A549 (cell line): ENCODE measurements at regions not wholly inside any gene's neighbourhood (a gene's known extent, or its start where the extent isn't known, plus 50 kb on each side); places are given as distances from the start of the nearest gene placed in this dataset.

Experiments used
- ATAC-seq, 2 experiments: fragments of 200-7000 bp in 1 of 2; fragments of >200 bp in 1 of 2; cut with Nextera tagmentation in 1 of 2; cut with Tn5 transposase in 1 of 2; 3 replicates each; pipeline versions ENCODE4 v1.8.0 to v1.9.1; 2018 to 2020; ENCODE audit warnings: mild to moderate bottlenecking in 1 of 2, moderate library complexity in 1 of 2
- CTCF ChIA-PET: fragments of 300-600 bp; sonication (Branson Sonifier 250); formaldehyde crosslinking; extraction: SDS; loops from one replicate; lab custom pipeline; 2021; ENCODE audit warnings: antibody characterized with exemption, inconsistent platforms; lab: Yijun Ruan, JAX
- POLR2A ChIA-PET: fragments of 350-600 bp; formaldehyde crosslinking; extraction: SDS; loops from one replicate; lab custom pipeline; 2021; ENCODE audit warnings: antibody characterized with exemption, inconsistent platforms; lab: Yijun Ruan, JAX
- DNase-seq, 2 experiments: peaks; one replicate each; pipeline versions ENCODE4 v3.0.0 to v3.0.0-alpha.2; 2011 to 2016; ENCODE audit warnings: low read depth in 1 of 2, low spot score in 1 of 2
- FAIRE-seq: peaks from 2 replicates; lab custom pipeline; 2011; peaks lifted over from hg19 to GRCh38; lab: Jason Lieb, UNC
- H3K27ac ChIP-seq, 2 experiments: fragments of >200 bp; sonication (Bioruptor Twin); formaldehyde crosslinking; 3 replicates each; pipeline ENCODE4 v1.5.1; 2016 to 2017
- H3K4me1 ChIP-seq: fragments of >200 bp; sonication (Bioruptor Twin); formaldehyde crosslinking; 3 replicates; pipeline ENCODE4 v1.6.1; 2016
- H3K4me2 ChIP-seq: fragments of >200 bp; sonication (Bioruptor Twin); formaldehyde crosslinking; 3 replicates; pipeline ENCODE4 v1.6.1; 2016
- H3K4me3 ChIP-seq: fragments of >200 bp; sonication (Bioruptor Twin); formaldehyde crosslinking; 3 replicates; pipeline ENCODE4 v1.5.1; 2016
- H3K9me3 ChIP-seq: fragments of >200 bp; sonication (Bioruptor Twin); formaldehyde crosslinking; 3 replicates; pipeline ENCODE4 v1.6.1; 2016
- CHD4 ChIP-seq: fragments of 200-600 bp; sonication (generic); IDR thresholded peaks from 2 replicates; pipeline ENCODE4 v1.6.1; 2016; ENCODE audit warnings: antibody characterized with exemption, mild to moderate bottlenecking, borderline replicate concordance
- EHMT2 ChIP-seq: fragments of 200-600 bp; sonication (generic); IDR thresholded peaks from 2 replicates; pipeline ENCODE4 v1.6.1; 2016; ENCODE audit warnings: antibody characterized with exemption, low read depth, mild to moderate bottlenecking, moderate library complexity
- EP300 ChIP-seq, 2 experiments: fragments of >200 bp; sonication (Bioruptor Twin); formaldehyde crosslinking; IDR thresholded peaks; 2 replicates in 1 of 2; 3 replicates in 1 of 2; pipeline ENCODE4 v1.6.1; 2016 to 2017
- FOXS1 ChIP-seq: fragments of 250-450 bp; sonication (Bioruptor Pico); IDR thresholded peaks from 2 replicates; pipeline ENCODE4 v1.5.0; 2020; ENCODE audit warnings: mild to moderate bottlenecking, moderate library complexity
- HOXB13 ChIP-seq: fragments of 250-450 bp; sonication (Bioruptor Pico); IDR thresholded peaks from 2 replicates; pipeline ENCODE4 v1.5.0; 2020; ENCODE audit warnings: low read depth, mild to moderate bottlenecking, moderate library complexity
- HOXB5 ChIP-seq: fragments of 250-450 bp; sonication (Bioruptor Pico); IDR thresholded peaks from 2 replicates; pipeline ENCODE4 v1.5.0; 2020; ENCODE audit warnings: mild to moderate bottlenecking, moderate library complexity
- JUNB ChIP-seq: fragments of >200 bp; sonication (Bioruptor Twin); formaldehyde crosslinking; IDR thresholded peaks from 2 replicates; pipeline ENCODE4 v1.6.1; 2016
- KDM1A ChIP-seq: fragments of 200-600 bp; sonication (generic); IDR thresholded peaks from 2 replicates; pipeline ENCODE4 v1.6.1; 2016; ENCODE audit warnings: low read depth, mild to moderate bottlenecking
- KDM5A ChIP-seq: fragments of 200-600 bp; sonication (generic); IDR thresholded peaks from 2 replicates; pipeline ENCODE4 v1.6.1; 2016; ENCODE audit warnings: antibody characterized with exemption, mild to moderate bottlenecking
- NFE2L2 ChIP-seq: fragments of 150-350 bp; conservative IDR thresholded peaks from 2 replicates; pipeline ENCODE4 v1.6.1; 2014; ENCODE audit warnings: low read length
- NPAS2 ChIP-seq: fragments of 250-450 bp; sonication (Bioruptor Pico); IDR thresholded peaks from 2 replicates; pipeline ENCODE4 v1.8.0; 2022; ENCODE audit warnings: mild to moderate bottlenecking, moderate library complexity, borderline replicate concordance
- POLR2A ChIP-seq: IDR thresholded peaks from 2 replicates; pipeline ENCODE4 v1.6.1; 2012; ENCODE audit warnings: mild to moderate bottlenecking, low read length
- RFX5 ChIP-seq: fragments of 450-650 bp; IDR thresholded peaks from 2 replicates; pipeline ENCODE4 v1.7.1; 2014; ENCODE audit warnings: antibody characterized with exemption, mild to moderate bottlenecking, moderate library complexity
- ZFP36 ChIP-seq: fragments of 450-650 bp; IDR thresholded peaks from 2 replicates; pipeline ENCODE4 v1.6.1; 2014; ENCODE audit warnings: borderline replicate concordance; ENCODE audit not compliant: partially characterized antibody
- ZNF302 ChIP-seq: fragments of 250-450 bp; sonication (Bioruptor Pico); IDR thresholded peaks from 2 replicates; pipeline ENCODE4 v1.9.0; 2021; ENCODE audit warnings: inconsistent platforms, mild to moderate bottlenecking, moderate library complexity
- ZSCAN20 ChIP-seq: fragments of 250-450 bp; sonication (Bioruptor Pico); IDR thresholded peaks from 2 replicates; pipeline ENCODE4 v1.8.0; 2022; ENCODE audit warnings: mild to moderate bottlenecking, moderate library complexity
- WGBS: methylation state at CpG from one replicate; pipeline ENCODE4 v1.1.6; 2017; ENCODE audit errors: missing lambda C conversion rate; 5-methylcytosine and 5-hydroxymethylcytosine counted together
- TF ChIP-seq, protein P1 (sequence below): fragments of >200 bp; sonication (Bioruptor Twin); formaldehyde crosslinking; IDR thresholded peaks from 2 replicates; pipeline ENCODE4 v1.6.1; 2016
- TF ChIP-seq, protein P2 (sequence below): IDR thresholded peaks from 2 replicates; pipeline ENCODE4 v1.6.1; 2012; ENCODE audit warnings: low read depth, borderline replicate concordance
- TF ChIP-seq, protein P3 (sequence below): fragments of 450-650 bp; IDR thresholded peaks from 2 replicates; pipeline ENCODE4 v1.6.1; 2014; ENCODE audit warnings: antibody characterized with exemption
- TF ChIP-seq, protein P4 (sequence below): fragments of 200-600 bp; sonication (generic); IDR thresholded peaks from 2 replicates; pipeline ENCODE4 v1.6.1; 2016; ENCODE audit warnings: antibody characterized with exemption, mild to moderate bottlenecking, moderate library complexity
- TF ChIP-seq, protein P5 (sequence below): fragments of >200 bp; sonication (Bioruptor Twin); formaldehyde crosslinking; IDR thresholded peaks from 3 replicates; pipeline ENCODE4 v1.5.1; 2016
- TF ChIP-seq, protein P6 (sequence below): fragments of 250-450 bp; sonication (Bioruptor Pico); IDR thresholded peaks from 2 replicates; pipeline ENCODE4 v1.5.0; 2021; ENCODE audit warnings: mild to moderate bottlenecking, moderate library complexity, borderline replicate concordance
- TF ChIP-seq, protein P7 (sequence below): fragments of 150-350 bp; IDR thresholded peaks from 2 replicates; pipeline ENCODE4 v1.6.1; 2014; ENCODE audit warnings: low read depth, mild to moderate bottlenecking, low read length

DNA sequence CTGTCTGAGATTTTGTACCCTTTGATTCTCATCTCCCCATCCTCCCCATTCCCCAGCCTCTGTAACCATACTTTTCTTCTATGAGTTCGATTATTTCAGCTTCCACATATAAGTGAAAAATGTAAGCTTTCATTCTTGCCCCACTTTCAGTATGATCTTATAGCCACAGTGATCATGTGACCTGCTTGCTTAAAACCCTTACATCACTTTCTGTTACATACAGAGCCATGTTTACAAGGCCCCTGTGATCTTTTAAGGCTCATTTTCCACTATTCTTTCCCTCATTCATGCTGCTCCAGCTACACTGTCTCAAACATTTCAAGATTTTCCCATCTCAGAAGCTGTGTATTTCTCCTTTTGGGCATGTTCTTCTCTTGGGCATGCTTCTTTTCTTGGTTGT is 147.7 kb downstream of the DCK start:
- Histone ChIP-seq H3K4me1 (no peaks in the 10 kb centered on the region), H3K4me3 (no peak overlapping the region), H3K27ac (no peak overlapping the region), H3K4me2 (no peak overlapping the region), H3K9me3 (no peaks in the 10 kb centered on the region)
- CTCF ChIA-PET: interaction anchor here (2.0 kb wide), 1 partner anchor 10 kb away, joined by 9 read pairs; no protein-coding TSS in a partner anchor
- DNase-seq (no peak), FAIRE-seq (no peak)
- WGBS: 0% methylated on average over 1 of the region's 1 CpG
- POLR2A ChIA-PET: no interaction called here
- TF ChIP-seq EP300 (IDR thresholded peaks at IDR 0.05): no peak
- no peak for TF ChIP-seq FOXS1 (CRISPR knock-in tag)
- no peak for TF ChIP-seq KDM1A
- no peak for TF ChIP-seq RFX5
- TF ChIP-seq HOXB5 (CRISPR knock-in tag): no peak
- TF ChIP-seq, protein P1, sequence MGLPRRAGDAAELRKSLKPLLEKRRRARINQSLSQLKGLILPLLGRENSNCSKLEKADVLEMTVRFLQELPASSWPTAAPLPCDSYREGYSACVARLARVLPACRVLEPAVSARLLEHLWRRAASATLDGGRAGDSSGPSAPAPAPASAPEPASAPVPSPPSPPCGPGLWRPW: no peak
- TF ChIP-seq HOXB13 (CRISPR knock-in tag): no peak
- TF ChIP-seq, protein P2, sequence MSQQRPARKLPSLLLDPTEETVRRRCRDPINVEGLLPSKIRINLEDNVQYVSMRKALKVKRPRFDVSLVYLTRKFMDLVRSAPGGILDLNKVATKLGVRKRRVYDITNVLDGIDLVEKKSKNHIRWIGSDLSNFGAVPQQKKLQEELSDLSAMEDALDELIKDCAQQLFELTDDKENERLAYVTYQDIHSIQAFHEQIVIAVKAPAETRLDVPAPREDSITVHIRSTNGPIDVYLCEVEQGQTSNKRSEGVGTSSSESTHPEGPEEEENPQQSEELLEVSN: no peak
- TF ChIP-seq, protein P3, sequence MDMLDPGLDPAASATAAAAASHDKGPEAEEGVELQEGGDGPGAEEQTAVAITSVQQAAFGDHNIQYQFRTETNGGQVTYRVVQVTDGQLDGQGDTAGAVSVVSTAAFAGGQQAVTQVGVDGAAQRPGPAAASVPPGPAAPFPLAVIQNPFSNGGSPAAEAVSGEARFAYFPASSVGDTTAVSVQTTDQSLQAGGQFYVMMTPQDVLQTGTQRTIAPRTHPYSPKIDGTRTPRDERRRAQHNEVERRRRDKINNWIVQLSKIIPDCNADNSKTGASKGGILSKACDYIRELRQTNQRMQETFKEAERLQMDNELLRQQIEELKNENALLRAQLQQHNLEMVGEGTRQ: no peak
- TF ChIP-seq, protein P4, sequence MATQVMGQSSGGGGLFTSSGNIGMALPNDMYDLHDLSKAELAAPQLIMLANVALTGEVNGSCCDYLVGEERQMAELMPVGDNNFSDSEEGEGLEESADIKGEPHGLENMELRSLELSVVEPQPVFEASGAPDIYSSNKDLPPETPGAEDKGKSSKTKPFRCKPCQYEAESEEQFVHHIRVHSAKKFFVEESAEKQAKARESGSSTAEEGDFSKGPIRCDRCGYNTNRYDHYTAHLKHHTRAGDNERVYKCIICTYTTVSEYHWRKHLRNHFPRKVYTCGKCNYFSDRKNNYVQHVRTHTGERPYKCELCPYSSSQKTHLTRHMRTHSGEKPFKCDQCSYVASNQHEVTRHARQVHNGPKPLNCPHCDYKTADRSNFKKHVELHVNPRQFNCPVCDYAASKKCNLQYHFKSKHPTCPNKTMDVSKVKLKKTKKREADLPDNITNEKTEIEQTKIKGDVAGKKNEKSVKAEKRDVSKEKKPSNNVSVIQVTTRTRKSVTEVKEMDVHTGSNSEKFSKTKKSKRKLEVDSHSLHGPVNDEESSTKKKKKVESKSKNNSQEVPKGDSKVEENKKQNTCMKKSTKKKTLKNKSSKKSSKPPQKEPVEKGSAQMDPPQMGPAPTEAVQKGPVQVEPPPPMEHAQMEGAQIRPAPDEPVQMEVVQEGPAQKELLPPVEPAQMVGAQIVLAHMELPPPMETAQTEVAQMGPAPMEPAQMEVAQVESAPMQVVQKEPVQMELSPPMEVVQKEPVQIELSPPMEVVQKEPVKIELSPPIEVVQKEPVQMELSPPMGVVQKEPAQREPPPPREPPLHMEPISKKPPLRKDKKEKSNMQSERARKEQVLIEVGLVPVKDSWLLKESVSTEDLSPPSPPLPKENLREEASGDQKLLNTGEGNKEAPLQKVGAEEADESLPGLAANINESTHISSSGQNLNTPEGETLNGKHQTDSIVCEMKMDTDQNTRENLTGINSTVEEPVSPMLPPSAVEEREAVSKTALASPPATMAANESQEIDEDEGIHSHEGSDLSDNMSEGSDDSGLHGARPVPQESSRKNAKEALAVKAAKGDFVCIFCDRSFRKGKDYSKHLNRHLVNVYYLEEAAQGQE: no peak
- no peak for TF ChIP-seq KDM5A
- TF ChIP-seq ZFP36: no peak
- TF ChIP-seq, all 56 proteins: peak for 0
- no peak for ATAC-seq

DNA sequence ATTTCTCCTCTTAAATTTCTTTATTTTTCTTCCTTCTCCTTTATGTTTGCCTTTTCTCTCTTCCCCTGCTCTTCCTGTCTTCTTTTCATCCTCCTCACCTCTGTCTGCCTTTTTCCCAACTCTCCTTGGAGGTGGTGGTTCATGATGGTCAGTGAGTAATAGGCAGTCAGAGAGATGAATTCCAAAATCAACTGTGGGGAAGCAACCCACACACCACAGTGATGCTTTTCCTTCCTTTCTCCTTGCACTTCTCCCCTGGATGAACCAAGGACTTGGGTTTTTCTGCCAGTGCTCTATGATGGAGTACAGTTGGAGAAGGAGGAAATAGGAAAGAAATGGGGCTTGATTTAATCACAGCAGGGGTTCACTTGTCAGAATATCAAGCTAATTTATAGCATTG is 153.8 kb downstream of the DCK start:
- Histone ChIP-seq H3K27ac (no peak overlapping the region), H3K9me3 (no peaks in the 10 kb centered on the region), H3K4me3 (no peak overlapping the region), H3K4me2 (no peak overlapping the region), H3K4me1 (no peaks in the 10 kb centered on the region; the same call in 2 of the 3 replicates)
- TF ChIP-seq ZFP36: no peak
- no peak for TF ChIP-seq NFE2L2
- TF ChIP-seq, protein P5, sequence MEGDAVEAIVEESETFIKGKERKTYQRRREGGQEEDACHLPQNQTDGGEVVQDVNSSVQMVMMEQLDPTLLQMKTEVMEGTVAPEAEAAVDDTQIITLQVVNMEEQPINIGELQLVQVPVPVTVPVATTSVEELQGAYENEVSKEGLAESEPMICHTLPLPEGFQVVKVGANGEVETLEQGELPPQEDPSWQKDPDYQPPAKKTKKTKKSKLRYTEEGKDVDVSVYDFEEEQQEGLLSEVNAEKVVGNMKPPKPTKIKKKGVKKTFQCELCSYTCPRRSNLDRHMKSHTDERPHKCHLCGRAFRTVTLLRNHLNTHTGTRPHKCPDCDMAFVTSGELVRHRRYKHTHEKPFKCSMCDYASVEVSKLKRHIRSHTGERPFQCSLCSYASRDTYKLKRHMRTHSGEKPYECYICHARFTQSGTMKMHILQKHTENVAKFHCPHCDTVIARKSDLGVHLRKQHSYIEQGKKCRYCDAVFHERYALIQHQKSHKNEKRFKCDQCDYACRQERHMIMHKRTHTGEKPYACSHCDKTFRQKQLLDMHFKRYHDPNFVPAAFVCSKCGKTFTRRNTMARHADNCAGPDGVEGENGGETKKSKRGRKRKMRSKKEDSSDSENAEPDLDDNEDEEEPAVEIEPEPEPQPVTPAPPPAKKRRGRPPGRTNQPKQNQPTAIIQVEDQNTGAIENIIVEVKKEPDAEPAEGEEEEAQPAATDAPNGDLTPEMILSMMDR: no peak
- TF ChIP-seq, protein P6, sequence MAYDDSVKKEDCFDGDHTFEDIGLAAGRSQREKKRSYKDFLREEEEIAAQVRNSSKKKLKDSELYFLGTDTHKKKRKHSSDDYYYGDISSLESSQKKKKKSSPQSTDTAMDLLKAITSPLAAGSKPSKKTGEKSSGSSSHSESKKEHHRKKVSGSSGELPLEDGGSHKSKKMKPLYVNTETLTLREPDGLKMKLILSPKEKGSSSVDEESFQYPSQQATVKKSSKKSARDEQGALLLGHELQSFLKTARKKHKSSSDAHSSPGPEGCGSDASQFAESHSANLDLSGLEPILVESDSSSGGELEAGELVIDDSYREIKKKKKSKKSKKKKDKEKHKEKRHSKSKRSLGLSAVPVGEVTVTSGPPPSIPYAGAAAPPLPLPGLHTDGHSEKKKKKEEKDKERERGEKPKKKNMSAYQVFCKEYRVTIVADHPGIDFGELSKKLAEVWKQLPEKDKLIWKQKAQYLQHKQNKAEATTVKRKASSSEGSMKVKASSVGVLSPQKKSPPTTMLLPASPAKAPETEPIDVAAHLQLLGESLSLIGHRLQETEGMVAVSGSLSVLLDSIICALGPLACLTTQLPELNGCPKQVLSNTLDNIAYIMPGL (CRISPR knock-in tag): no peak
- no peak for TF ChIP-seq CHD4
- TF ChIP-seq ZNF302: no peak
- no peak for TF ChIP-seq NPAS2 (CRISPR knock-in tag)
- no peak for TF ChIP-seq ZSCAN20 (CRISPR knock-in tag)
- TF ChIP-seq JUNB: no peak
- TF ChIP-seq EHMT2: no peak
- TF ChIP-seq POLR2A: no peak
- TF ChIP-seq, protein P7, sequence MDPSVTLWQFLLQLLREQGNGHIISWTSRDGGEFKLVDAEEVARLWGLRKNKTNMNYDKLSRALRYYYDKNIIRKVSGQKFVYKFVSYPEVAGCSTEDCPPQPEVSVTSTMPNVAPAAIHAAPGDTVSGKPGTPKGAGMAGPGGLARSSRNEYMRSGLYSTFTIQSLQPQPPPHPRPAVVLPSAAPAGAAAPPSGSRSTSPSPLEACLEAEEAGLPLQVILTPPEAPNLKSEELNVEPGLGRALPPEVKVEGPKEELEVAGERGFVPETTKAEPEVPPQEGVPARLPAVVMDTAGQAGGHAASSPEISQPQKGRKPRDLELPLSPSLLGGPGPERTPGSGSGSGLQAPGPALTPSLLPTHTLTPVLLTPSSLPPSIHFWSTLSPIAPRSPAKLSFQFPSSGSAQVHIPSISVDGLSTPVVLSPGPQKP: no peak
- POLR2A ChIA-PET: no interaction called here
- no peak for FAIRE-seq
- DNase-seq: no peak
- ATAC-seq: no peak
- CTCF ChIA-PET: no interaction called here
